Neutrophil (primary cell): ENCODE measurements at regions not wholly inside any gene's neighbourhood (a gene's known extent, or its start where the extent isn't known, plus 50 kb on each side); places are given as distances from the start of the nearest gene placed in this dataset.

ENCODE experiments used
- H3K27ac ChIP-seq: fragments of 200-600 bp; sonication (generic); 2 replicates; pipeline ENCODE4 v1.5.1; 2016; ENCODE audit warnings: mild to moderate bottlenecking, moderate library complexity
- H3K27me3 ChIP-seq: fragments of 200-600 bp; sonication (generic); 2 replicates; pipeline ENCODE4 v1.6.0; 2016; ENCODE audit warnings: mild to moderate bottlenecking
- H3K36me3 ChIP-seq: fragments of 200-600 bp; sonication (generic); 2 replicates; pipeline ENCODE4 v1.5.1; 2017
- H3K4me1 ChIP-seq, 2 experiments: fragments of 200-600 bp in 1 of 2; sonication (generic) in 1 of 2; 1 replicate in 1 of 2; 2 replicates in 1 of 2; pipeline versions ENCODE4 v1.5.1 to v1.6.1; 2013 to 2016; ENCODE audit warnings: low read depth in 1 of 2, low read length in 1 of 2, mild to moderate bottlenecking in 1 of 2, moderate library complexity in 1 of 2; ENCODE audit not compliant: control insufficient read depth in 1 of 2, insufficient read depth in 1 of 2
- H3K4me3 ChIP-seq, 2 experiments: fragments of 200-600 bp in 1 of 2; sonication (generic) in 1 of 2; 1 replicate in 1 of 2; 2 replicates in 1 of 2; pipeline ENCODE4 v1.5.1; 2013 to 2016; ENCODE audit warnings: low read depth in 1 of 2, low read length in 1 of 2, mild to moderate bottlenecking in 1 of 2, moderate library complexity in 1 of 2
- H3K9me3 ChIP-seq: fragments of 200-600 bp; sonication (generic); 2 replicates; pipeline ENCODE4 v1.5.1; 2016
- CTCF ChIP-seq: fragments of 200-600 bp; sonication (generic); IDR thresholded peaks from 2 replicates; pipeline ENCODE4 v1.5.1; 2016; ENCODE audit warnings: antibody characterized with exemption

- Histone ChIP-seq H3K4me3 (no peak overlapping the region), H3K9me3 (no peaks in the 10 kb centered on the region), H3K27ac (no peak overlapping the region), H3K27me3 (no peaks in the 10 kb centered on the region), H3K36me3 (no peaks in the 10 kb centered on the region), H3K4me1 (no peaks in the 10 kb centered on the region)
- TF ChIP-seq CTCF = no peak
These were observed 303.8 kb downstream of the METTL15 start for GRCh38 chr11:28412029-28412428.

- no peak overlapping the region for H3K27ac ChIP-seq
- no peaks in the 10 kb centered on the region for H3K9me3 ChIP-seq
- no peaks in the 10 kb centered on the region for H3K27me3 ChIP-seq
- no peak overlapping the region for H3K4me3 ChIP-seq
- TF ChIP-seq CTCF = no peak
- no peaks in the 10 kb centered on the region for H3K4me1 ChIP-seq
- H3K36me3 ChIP-seq = no peaks in the 10 kb centered on the region
These were observed 293.3 kb downstream of the METTL15 start for GRCh38 chr11:28401446-28401845.

- H3K4me3 ChIP-seq = no peak overlapping the region
- H3K9me3 ChIP-seq = no peaks in the 10 kb centered on the region
- H3K27me3 ChIP-seq = no peaks in the 10 kb centered on the region
- H3K4me1 ChIP-seq = no peaks in the 10 kb centered on the region
- no peak for TF ChIP-seq CTCF
- H3K36me3 ChIP-seq = no peaks in the 10 kb centered on the region
- H3K27ac ChIP-seq = no peak overlapping the region
These were observed 292.3 kb downstream of the METTL15 start for GRCh38 chr11:28400331-28401100.

- no peak overlapping the region for H3K4me3 ChIP-seq
- H3K27me3 ChIP-seq = no peaks in the 10 kb centered on the region
- no peaks in the 10 kb centered on the region for H3K9me3 ChIP-seq
- H3K36me3 ChIP-seq = no peaks in the 10 kb centered on the region
- no peak for TF ChIP-seq CTCF
- no peaks in the 10 kb centered on the region for H3K4me1 ChIP-seq
- H3K27ac ChIP-seq = no peak overlapping the region
These were observed 285.2 kb downstream of the METTL15 start for GRCh38 chr11:28393348-28393747.

- Histone ChIP-seq H3K4me3 (no peak overlapping the region), H3K27me3 (no peaks in the 10 kb centered on the region), H3K36me3 (no peaks in the 10 kb centered on the region), H3K4me1 (no peaks in the 10 kb centered on the region), H3K9me3 (no peaks in the 10 kb centered on the region), H3K27ac (no peak overlapping the region)
- TF ChIP-seq CTCF = no peak
These were observed 276.2 kb downstream of the METTL15 start for GRCh38 chr11:28384418-28384817.
